Renal pelvis (tissue), 1 donor: ENCODE measurements at regions not wholly inside any gene's neighbourhood (a gene's known extent, or its start where the extent isn't known, plus 50 kb on each side); places are given as distances from the start of the nearest gene placed in this dataset.
"Not testable (repeated sequence)": the region's sequence is repeated elsewhere in the genome, so short reads cannot be mapped to it uniquely, and the experiment has no call there.

Experiments used
- DNase-seq: peaks from one replicate; pipeline ENCODE4 v3.0.0-alpha.2; 2013

- DNase-seq: no peak
Observed at GRCh38 chr6:125431971-125432370, 130.2 kb upstream of the HDDC2 start.

GRCh38 chr6:125432963-125433362 is 131.2 kb upstream of the HDDC2 start:
- no peak for DNase-seq

- no peak for DNase-seq
Observed at GRCh38 chr6:125434760-125435159, 133.0 kb upstream of the HDDC2 start.

- no peak for DNase-seq
Observed at GRCh38 chr6:125439512-125439911, 137.7 kb upstream of the HDDC2 start.

- DNase-seq: peak; percentile 14
Observed at GRCh38 chr6:125444006-125444923, 142.5 kb upstream of the HDDC2 start.

- no peak for DNase-seq
Observed at GRCh38 chr6:125445054-125445453, 143.3 kb upstream of the HDDC2 start.

- DNase-seq: no peak
Observed at GRCh38 chr6:125446011-125446410, 144.2 kb upstream of the HDDC2 start.

- DNase-seq: no peak
Observed at GRCh38 chr6:125451750-125452149, 150.0 kb upstream of the HDDC2 start.

- DNase-seq: no peak
Observed at GRCh38 chr6:125453516-125453915, 151.7 kb upstream of the HDDC2 start.

GRCh38 chr6:125454351-125454750 is 152.6 kb upstream of the HDDC2 start:
- DNase-seq: no peak

- DNase-seq: not testable (repeated sequence)
Observed at GRCh38 chr6:125458493-125458892, 156.7 kb upstream of the HDDC2 start.

GRCh38 chr6:125465332-125465731 is 163.6 kb upstream of the HDDC2 start:
- not testable (repeated sequence) for DNase-seq

- no peak for DNase-seq
Observed at GRCh38 chr6:125469915-125470314, 168.1 kb upstream of the HDDC2 start.

- DNase-seq: no peak
Observed at GRCh38 chr6:125471667-125472066, 169.9 kb upstream of the HDDC2 start.

GRCh38 chr6:125474061-125474460 is 172.3 kb upstream of the HDDC2 start:
- DNase-seq: no peak

- DNase-seq: no peak
Observed at GRCh38 chr6:125477156-125477555, 175.4 kb upstream of the HDDC2 start.

GRCh38 chr6:125477844-125478243 is 176.1 kb upstream of the HDDC2 start:
- no peak for DNase-seq

GRCh38 chr6:125480146-125480545 is 178.4 kb upstream of the HDDC2 start:
- DNase-seq: no peak

- no peak for DNase-seq
Observed at GRCh38 chr6:125480571-125480970, 178.8 kb upstream of the HDDC2 start.

GRCh38 chr6:125481056-125481455 is 179.3 kb upstream of the HDDC2 start:
- no peak for DNase-seq

- DNase-seq: no peak
Observed at GRCh38 chr6:125485757-125486156, 184.0 kb upstream of the HDDC2 start.

- no peak for DNase-seq
Observed at GRCh38 chr6:125486881-125487280, 185.1 kb upstream of the HDDC2 start.

- DNase-seq: no peak
Observed at GRCh38 chr6:125489579-125490285, 188.0 kb upstream of the HDDC2 start.
